MM.1S (cell line): ENCODE measurements at regions not wholly inside any gene's neighbourhood (a gene's known extent, or its start where the extent isn't known, plus 50 kb on each side); places are given as distances from the start of the nearest gene placed in this dataset.

ENCODE experiments used
- DNase-seq: peaks from one replicate; pipeline ENCODE4 v3.0.0-alpha.2; 2015
- H2AFZ ChIP-seq: fragments of 300-600 bp; sonication (generic); 2 replicates; pipeline ENCODE4 v1.6.0; 2016; ENCODE audit warnings: antibody characterized with exemption, low read length
- H3F3A ChIP-seq: fragments of 300-600 bp; sonication (generic); 2 replicates; pipeline ENCODE4 v1.6.1; 2016; ENCODE audit warnings: mild to moderate bottlenecking, antibody characterized with exemption, low read length, moderate library complexity, mixed read lengths; ENCODE audit not compliant: insufficient read depth
- H3K27ac ChIP-seq: fragments of 300-600 bp; sonication (generic); 2 replicates; pipeline ENCODE4 v1.5.1; 2016; ENCODE audit warnings: mild to moderate bottlenecking, low read length
- H3K27me3 ChIP-seq: fragments of 300-600 bp; sonication (generic); replicated peaks from 2 replicates; pipeline ENCODE4 v1.6.0; 2016; ENCODE audit warnings: low read length; ENCODE audit not compliant: insufficient read depth
- H3K36me3 ChIP-seq: fragments of 300-600 bp; sonication (generic); replicated peaks from 2 replicates; pipeline ENCODE4 v1.6.1; 2016; ENCODE audit warnings: mild to moderate bottlenecking, low read length, mixed read lengths; ENCODE audit not compliant: insufficient read depth
- H3K4me1 ChIP-seq: fragments of 300-600 bp; sonication (generic); 2 replicates; pipeline ENCODE4 v1.6.1; 2016; ENCODE audit warnings: low read length, mixed read lengths
- H3K4me2 ChIP-seq: fragments of 300-600 bp; sonication (generic); 2 replicates; pipeline ENCODE4 v1.6.0; 2016; ENCODE audit warnings: low read depth, low read length
- H3K4me3 ChIP-seq: fragments of 300-600 bp; sonication (generic); 2 replicates; pipeline ENCODE4 v1.5.1; 2016; ENCODE audit warnings: low read length, mixed read lengths
- H3K79me2 ChIP-seq: fragments of 300-600 bp; sonication (generic); 2 replicates; pipeline ENCODE4 v1.6.1; 2016; ENCODE audit warnings: mixed run types, low read length, mixed read lengths
- H3K9ac ChIP-seq: fragments of 300-600 bp; sonication (generic); 2 replicates; pipeline ENCODE4 v1.6.1; 2016; ENCODE audit warnings: low read length, mixed read lengths
- H3K9me2 ChIP-seq: fragments of 300-600 bp; sonication (generic); replicated peaks from 2 replicates; pipeline ENCODE4 v1.6.1; 2016; ENCODE audit warnings: mild to moderate bottlenecking, low read length, mixed read lengths; ENCODE audit not compliant: insufficient read depth
- H3K9me3 ChIP-seq: fragments of 300-600 bp; sonication (generic); replicated peaks from 2 replicates; pipeline ENCODE4 v1.6.1; 2016; ENCODE audit warnings: mild to moderate bottlenecking, low read length, mixed read lengths; ENCODE audit not compliant: insufficient read depth
- H4K20me1 ChIP-seq: fragments of 300-600 bp; sonication (generic); 2 replicates; pipeline ENCODE4 v1.6.1; 2016; ENCODE audit warnings: mild to moderate bottlenecking, low read length, moderate library complexity, mixed read lengths; ENCODE audit not compliant: insufficient read depth
- EZH2 ChIP-seq: fragments of 300-600 bp; sonication (generic); optimal IDR thresholded peaks from 2 replicates; pipeline ENCODE3; 2017; ENCODE audit warnings: low read depth, mild to moderate bottlenecking, antibody characterized with exemption, low read length, mixed read lengths
- EZH2phosphoT487 ChIP-seq: fragments of 300-600 bp; sonication (generic); IDR thresholded peaks from 2 replicates; pipeline ENCODE4 v1.6.1; 2018; ENCODE audit warnings: antibody characterized with exemption, low read length
- TF ChIP-seq, protein P1 (sequence below): fragments of 300-600 bp; sonication (generic); IDR thresholded peaks from 2 replicates; pipeline ENCODE4 v1.5.1; 2016; ENCODE audit warnings: antibody characterized with exemption, low read length, mixed read lengths

- Histone ChIP-seq H3F3A (no peaks in the 10 kb centered on the region), H3K4me2 (no peak overlapping the region), H3K9me2 (no peaks in the 10 kb centered on the region), H3K36me3 (no peaks in the 10 kb centered on the region), H3K4me1 (no peaks in the 10 kb centered on the region), H3K27me3 (no peaks in the 10 kb centered on the region), H3K4me3 (no peak overlapping the region), H3K9me3 (no peaks in the 10 kb centered on the region), H3K27ac (no peak overlapping the region), H3K79me2 (no peaks in the 10 kb centered on the region), H3K9ac (no peak overlapping the region), H2AFZ (no peak overlapping the region), H4K20me1 (no peaks in the 10 kb centered on the region)
- TF ChIP-seq, protein P1, sequence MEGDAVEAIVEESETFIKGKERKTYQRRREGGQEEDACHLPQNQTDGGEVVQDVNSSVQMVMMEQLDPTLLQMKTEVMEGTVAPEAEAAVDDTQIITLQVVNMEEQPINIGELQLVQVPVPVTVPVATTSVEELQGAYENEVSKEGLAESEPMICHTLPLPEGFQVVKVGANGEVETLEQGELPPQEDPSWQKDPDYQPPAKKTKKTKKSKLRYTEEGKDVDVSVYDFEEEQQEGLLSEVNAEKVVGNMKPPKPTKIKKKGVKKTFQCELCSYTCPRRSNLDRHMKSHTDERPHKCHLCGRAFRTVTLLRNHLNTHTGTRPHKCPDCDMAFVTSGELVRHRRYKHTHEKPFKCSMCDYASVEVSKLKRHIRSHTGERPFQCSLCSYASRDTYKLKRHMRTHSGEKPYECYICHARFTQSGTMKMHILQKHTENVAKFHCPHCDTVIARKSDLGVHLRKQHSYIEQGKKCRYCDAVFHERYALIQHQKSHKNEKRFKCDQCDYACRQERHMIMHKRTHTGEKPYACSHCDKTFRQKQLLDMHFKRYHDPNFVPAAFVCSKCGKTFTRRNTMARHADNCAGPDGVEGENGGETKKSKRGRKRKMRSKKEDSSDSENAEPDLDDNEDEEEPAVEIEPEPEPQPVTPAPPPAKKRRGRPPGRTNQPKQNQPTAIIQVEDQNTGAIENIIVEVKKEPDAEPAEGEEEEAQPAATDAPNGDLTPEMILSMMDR, result no peak
- TF ChIP-seq EZH2 (no peak), EZH2phosphoT487 (no peak)
- DNase-seq, result no peak
Observed at GRCh38 chr4:137611998-137612700, 79.9 kb upstream of the PCDH18 start.

DNA sequence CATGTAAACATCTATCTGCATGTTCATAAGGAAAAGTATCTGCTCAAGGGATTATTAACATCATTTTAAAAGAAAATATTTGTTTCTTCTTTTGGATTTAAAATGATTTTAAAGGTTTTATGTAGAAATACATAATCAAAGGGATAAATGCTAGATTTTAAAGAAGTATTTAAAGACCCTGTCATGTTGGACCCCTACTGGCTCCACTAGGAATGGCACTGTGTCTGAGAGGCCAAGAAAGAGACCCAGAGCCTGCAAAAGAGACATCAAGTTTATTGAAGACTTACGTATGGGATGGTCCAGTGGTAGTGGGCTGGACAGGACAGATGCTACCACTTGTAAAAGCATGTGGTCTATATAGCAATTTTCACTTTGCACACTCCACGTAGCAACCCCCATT, 78.7 kb upstream of the PCDH18 start:
- no peak for TF ChIP-seq EZH2phosphoT487
- TF ChIP-seq EZH2, result no peak
- TF ChIP-seq, protein P1, result peak; percentile 31; the same call in 1 of the 2 replicates
- Histone ChIP-seq H3K27ac (no peak overlapping the region), H3K36me3 (no peaks in the 10 kb centered on the region), H3F3A (no peaks in the 10 kb centered on the region), H3K9me2 (no peaks in the 10 kb centered on the region), H3K9ac (no peak overlapping the region), H3K79me2 (no peaks in the 10 kb centered on the region), H3K4me3 (no peak overlapping the region), H3K27me3 (no peaks in the 10 kb centered on the region), H4K20me1 (no peaks in the 10 kb centered on the region), H3K9me3 (no peaks in the 10 kb centered on the region), H3K4me1 (no peaks in the 10 kb centered on the region), H2AFZ (no peak overlapping the region), H3K4me2 (no peak overlapping the region)
- peak; percentile 9 for DNase-seq

DNA sequence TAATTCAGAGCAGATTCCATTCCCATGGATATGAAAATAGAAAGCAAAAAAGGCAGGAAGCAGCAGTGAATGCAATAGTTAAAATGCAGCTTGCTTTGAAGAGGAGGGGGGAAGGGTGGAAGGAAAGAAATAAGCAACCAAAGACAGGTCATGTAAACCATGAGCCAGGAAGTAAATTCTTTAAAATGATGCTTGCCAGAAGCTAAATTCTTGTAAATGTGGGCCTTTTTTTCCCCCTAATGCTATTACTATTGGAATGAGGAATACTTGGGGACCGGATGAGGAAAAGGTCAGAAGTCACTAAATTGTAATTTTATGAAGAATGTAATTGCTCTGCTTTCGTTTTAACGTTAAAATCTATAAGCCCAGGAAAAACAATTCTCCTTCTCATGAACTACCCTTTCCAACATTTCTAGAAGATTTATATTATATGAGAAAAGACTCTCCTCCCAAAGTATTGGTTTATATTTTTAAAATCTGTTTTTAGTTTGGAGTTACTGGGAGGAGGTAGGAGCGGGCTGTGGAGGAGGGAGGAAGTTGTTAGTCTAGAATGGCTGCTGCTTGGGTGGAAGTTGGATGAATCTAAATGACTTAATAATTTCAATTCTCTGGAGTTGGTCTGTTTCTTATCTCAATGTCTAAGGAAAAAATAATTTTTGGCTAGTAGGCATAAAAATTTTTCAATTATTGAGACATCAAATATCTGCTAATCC, 77.6 kb upstream of the PCDH18 start:
- H3K4me3 ChIP-seq, result no peak overlapping the region
- H3K36me3 ChIP-seq, result no peaks in the 10 kb centered on the region
- H2AFZ ChIP-seq, result no peak overlapping the region
- H4K20me1 ChIP-seq, result no peaks in the 10 kb centered on the region
- no peaks in the 10 kb centered on the region for H3F3A ChIP-seq
- TF ChIP-seq, protein P1, result no peak
- TF ChIP-seq EZH2 (no peak), EZH2phosphoT487 (no peak)
- no peak overlapping the region for H3K4me2 ChIP-seq
- no peak overlapping the region for H3K9ac ChIP-seq
- no peak overlapping the region for H3K27ac ChIP-seq
- no peaks in the 10 kb centered on the region for H3K27me3 ChIP-seq
- no peaks in the 10 kb centered on the region for H3K9me2 ChIP-seq
- no peak for DNase-seq
- no peaks in the 10 kb centered on the region for H3K9me3 ChIP-seq
- no peaks in the 10 kb centered on the region for H3K79me2 ChIP-seq
- no peaks in the 10 kb centered on the region for H3K4me1 ChIP-seq
